H1 (cell line): ENCODE measurements at regions not wholly inside any gene's neighbourhood (a gene's known extent, or its start where the extent isn't known, plus 50 kb on each side); places are given as distances from the start of the nearest gene placed in this dataset.

Experiments
- KDM5A ChIP-seq: fragments of 200-600 bp; IDR thresholded peaks from 2 replicates; pipeline ENCODE4 v1.7.1; 2012; ENCODE audit warnings: mild to moderate bottlenecking, low read length, inconsistent platforms, mixed read lengths

DNA sequence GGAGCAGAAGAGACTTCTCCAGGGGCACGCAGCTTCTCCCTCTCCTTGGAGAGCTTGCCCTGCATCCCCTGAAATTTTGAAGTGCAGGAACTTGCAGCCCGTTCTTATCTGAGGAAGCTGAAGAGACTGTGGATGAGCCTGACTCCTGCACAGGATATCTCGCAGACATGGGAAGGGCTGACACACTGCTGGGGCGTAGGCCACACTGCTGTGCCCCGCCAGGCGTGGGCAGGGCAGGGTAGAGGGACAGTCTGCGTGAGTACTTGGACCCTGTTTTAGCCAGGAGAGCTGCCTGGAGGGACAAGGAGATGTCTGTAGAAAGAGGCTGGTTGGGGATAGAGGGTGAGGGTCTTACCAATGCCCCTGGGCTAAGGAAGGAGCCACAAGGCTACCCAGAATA lies 353.7 kb upstream of the NBEA start (continued):
- TF ChIP-seq KDM5A = no peak
